IMR-90 (cell line): ENCODE measurements at regions not wholly inside any gene's neighbourhood (a gene's known extent, or its start where the extent isn't known, plus 50 kb on each side); places are given as distances from the start of the nearest gene placed in this dataset.
A peak's percentile ranks its signal among the peaks of the same experiment; 100 is the strongest.

Source experiments
- ATAC-seq: fragments of 200-7000 bp; cut with Tn5 transposase; 2 replicates; pipeline ENCODE4 v1.9.1; 2020; ENCODE audit warnings: low read depth, mild to moderate bottlenecking, moderate library complexity
- BruUV-seq: library from RNA; stranded (reverse); fragments of 400-500 nt; replicated peaks from 2 replicates; lab custom pipeline; 2021; lab: Mats Ljungman, UMichigan
- CTCF ChIA-PET: fragments of 300-600 bp; formaldehyde crosslinking; extraction: SDS; loops from one replicate; lab custom pipeline; 2021; ENCODE audit warnings: antibody characterized with exemption; lab: Yijun Ruan, JAX
- POLR2A ChIA-PET: fragments of 300-600 bp; sonication (Branson Sonifier 250); formaldehyde crosslinking; loops from one replicate; lab custom pipeline; 2022; ENCODE audit warnings: antibody characterized with exemption; ENCODE audit not compliant: unreplicated experiment; lab: Charles Lee
- DNase-seq: peaks from one replicate; pipeline ENCODE4 v3.0.0; 2013
- H2AFZ ChIP-seq: replicated peaks from 2 replicates; pipeline ENCODE3; 2013; ENCODE audit warnings: low read length, mild to moderate bottlenecking; ENCODE audit not compliant: poor library complexity
- H2AK5ac ChIP-seq: 2 replicates; pipeline ENCODE4 v1.6.1; 2013; ENCODE audit warnings: low read depth, low read length, inconsistent platforms
- H2AK9ac ChIP-seq: replicated peaks from 2 replicates; pipeline ENCODE3; 2013; ENCODE audit warnings: mild to moderate bottlenecking, low read depth, low read length, moderate library complexity; ENCODE audit not compliant: poor library complexity
- H2BK120ac ChIP-seq: 2 replicates; pipeline ENCODE4 v1.6.1; 2013; ENCODE audit warnings: low read depth, low read length, inconsistent platforms
- H2BK15ac ChIP-seq: 3 replicates; pipeline ENCODE4 v1.6.1; 2013; ENCODE audit warnings: low read depth, low read length, inconsistent platforms
- H2BK20ac ChIP-seq: 2 replicates; pipeline ENCODE4 v1.6.1; 2013; ENCODE audit warnings: low read depth, mild to moderate bottlenecking, inconsistent platforms, low read length, moderate library complexity
- H2BK5ac ChIP-seq: 2 replicates; pipeline ENCODE4 v1.6.1; 2013; ENCODE audit warnings: mild to moderate bottlenecking, low read depth, low read length, inconsistent platforms; ENCODE audit not compliant: poor library complexity, severe bottlenecking
- H3K14ac ChIP-seq: replicated peaks from 2 replicates; pipeline ENCODE4 v1.6.1; 2013; ENCODE audit warnings: low read depth, low read length, inconsistent platforms
- H3K18ac ChIP-seq: 2 replicates; pipeline ENCODE4 v1.6.1; 2013; ENCODE audit warnings: low read depth, low read length, control low read depth
- H3K23ac ChIP-seq: 2 replicates; pipeline ENCODE4 v1.6.1; 2013; ENCODE audit warnings: low read depth, low read length, inconsistent platforms
- H3K27ac ChIP-seq: 2 replicates; pipeline ENCODE4 v1.5.1; 2013; ENCODE audit warnings: mild to moderate bottlenecking, control low read depth, low read length; ENCODE audit not compliant: insufficient read depth
- H3K27me3 ChIP-seq: 2 replicates; pipeline ENCODE4 v1.6.1; 2013; ENCODE audit warnings: low read length; ENCODE audit not compliant: control insufficient read depth, insufficient read depth
- H3K36me3 ChIP-seq: 2 replicates; pipeline ENCODE4 v1.6.1; 2013; ENCODE audit warnings: low read length, mixed read lengths; ENCODE audit not compliant: control insufficient read depth, insufficient read depth
- H3K4ac ChIP-seq: 2 replicates; pipeline ENCODE4 v1.6.1; 2013; ENCODE audit warnings: low read depth, low read length, inconsistent platforms
- H3K4me1 ChIP-seq: 2 replicates; pipeline ENCODE4 v1.6.1; 2013; ENCODE audit warnings: low read length, mixed read lengths; ENCODE audit not compliant: control insufficient read depth, insufficient read depth
- H3K4me2 ChIP-seq: 2 replicates; pipeline ENCODE4 v1.6.1; 2013; ENCODE audit warnings: low read depth, mild to moderate bottlenecking, control low read depth, low read length, moderate library complexity
- H3K4me3 ChIP-seq: 2 replicates; pipeline ENCODE4 v1.5.1; 2013; ENCODE audit warnings: low read depth, mild to moderate bottlenecking, control low read depth, low read length, moderate library complexity; ENCODE audit not compliant: insufficient read depth
- H3K56ac ChIP-seq: 2 replicates; pipeline ENCODE4 v1.6.1; 2013; ENCODE audit warnings: low read length, inconsistent platforms; ENCODE audit not compliant: insufficient read depth; ENCODE audit errors: extremely low read depth
- H3K79me1 ChIP-seq, 2 experiments: 2 replicates each; pipeline ENCODE4 v1.6.1; 2013; ENCODE audit warnings: low read length in 2 of 2, inconsistent platforms in 1 of 2, low read depth in 1 of 2
- H3K9ac ChIP-seq: 2 replicates; pipeline ENCODE4 v1.6.1; 2013; ENCODE audit warnings: low read depth, low read length, control low read depth
- H3K9me1 ChIP-seq: 2 replicates; pipeline ENCODE4 v1.6.1; 2013; ENCODE audit warnings: low read length, inconsistent platforms; ENCODE audit not compliant: insufficient read depth
- H3K9me3 ChIP-seq: 2 replicates; pipeline ENCODE4 v1.6.1; 2013; ENCODE audit warnings: low read length; ENCODE audit not compliant: control insufficient read depth, insufficient read depth
- H4K20me1 ChIP-seq: 2 replicates; pipeline ENCODE4 v1.6.1; 2013; ENCODE audit warnings: low read length, inconsistent platforms; ENCODE audit not compliant: insufficient read depth
- H4K5ac ChIP-seq: 2 replicates; pipeline ENCODE4 v1.6.1; 2013; ENCODE audit warnings: mild to moderate bottlenecking, low read depth, low read length, control low read depth
- H4K8ac ChIP-seq, 2 experiments: 2 replicates each; pipeline ENCODE4 v1.6.1; 2013; ENCODE audit warnings: low read depth in 2 of 2, low read length in 2 of 2, control low read depth in 1 of 2, inconsistent platforms in 1 of 2
- H4K91ac ChIP-seq: 2 replicates; pipeline ENCODE4 v1.6.1; 2013; ENCODE audit warnings: low read depth, low read length, inconsistent platforms; ENCODE audit not compliant: insufficient read depth
- BHLHE40 ChIP-seq: fragments of 150-350 bp; IDR thresholded peaks from 2 replicates; pipeline ENCODE4 v1.6.1; 2016; ENCODE audit warnings: mild to moderate bottlenecking, low read depth, low read length
- CEBPB ChIP-seq: IDR thresholded peaks from 2 replicates; pipeline ENCODE4 v1.6.1; 2012; ENCODE audit warnings: low read depth, low read length, improper control_type of control experiment
- CHD1 ChIP-seq: IDR thresholded peaks from 2 replicates; pipeline ENCODE4 v1.6.1; 2012; ENCODE audit warnings: low read depth, low read length, improper control_type of control experiment
- FOS ChIP-seq: fragments of 150-350 bp; IDR thresholded peaks from 2 replicates; pipeline ENCODE4 v1.6.1; 2016; ENCODE audit warnings: low read depth, low read length
- MAFK ChIP-seq: IDR thresholded peaks from 2 replicates; pipeline ENCODE4 v1.6.1; 2012; ENCODE audit warnings: low read depth, low read length, improper control_type of control experiment
- MAZ ChIP-seq: IDR thresholded peaks from 2 replicates; pipeline ENCODE4 v1.6.1; 2012; ENCODE audit warnings: low read depth, mild to moderate bottlenecking, low read length, improper control_type of control experiment, moderate library complexity, borderline replicate concordance
- MXI1 ChIP-seq: IDR thresholded peaks from 2 replicates; pipeline ENCODE4 v1.6.1; 2012; ENCODE audit warnings: low read depth, mild to moderate bottlenecking, low read length, moderate library complexity, borderline replicate concordance
- NFE2L2 ChIP-seq: fragments of 150-350 bp; IDR thresholded peaks from 2 replicates; pipeline ENCODE4 v1.6.1; 2016; ENCODE audit warnings: low read depth, mild to moderate bottlenecking, low read length
- POLR2A ChIP-seq: IDR thresholded peaks from 2 replicates; pipeline ENCODE4 v1.6.1; 2012; ENCODE audit warnings: mild to moderate bottlenecking, low read depth, low read length
- RAD21 ChIP-seq: IDR thresholded peaks from 2 replicates; pipeline ENCODE4 v1.6.1; 2012; ENCODE audit warnings: low read length, improper control_type of control experiment
- RCOR1 ChIP-seq: IDR thresholded peaks from 2 replicates; pipeline ENCODE4 v1.6.1; 2012; ENCODE audit warnings: mild to moderate bottlenecking, low read length, improper control_type of control experiment; ENCODE audit not compliant: insufficient replicate concordance
- RFX5 ChIP-seq: IDR thresholded peaks from 2 replicates; pipeline ENCODE4 v1.8.0; 2012; ENCODE audit warnings: low read depth, mild to moderate bottlenecking, low read length, moderate library complexity
- SMC3 ChIP-seq: fragments of 150-350 bp; IDR thresholded peaks from 2 replicates; pipeline ENCODE4 v1.6.1; 2016; ENCODE audit warnings: low read depth, mild to moderate bottlenecking, antibody characterized with exemption, low read length, moderate library complexity
- USF2 ChIP-seq: fragments of 150-350 bp; IDR thresholded peaks from 2 replicates; pipeline ENCODE4 v1.6.1; 2017; ENCODE audit warnings: mild to moderate bottlenecking, antibody characterized with exemption, low read length, low read depth
- WGBS, 2 experiments: methylation state at CpG; one replicate each; pipeline versions ENCODE4 v1.1.5 to v1.1.7; 2013; ENCODE audit warnings: missing lambda C conversion rate in 2 of 2; ENCODE audit not compliant: insufficient read length in 1 of 2; ENCODE audit errors: extremely low coverage in 2 of 2; 5-methylcytosine and 5-hydroxymethylcytosine counted together
- dilution Hi-C: fragments of 300-500 bp; cut with HindIII; formaldehyde crosslinking; loops from one replicate; pipeline ENCODE4 v1.14.3; 2018; ENCODE audit warnings: low sequenced_read_pairs; ENCODE audit not compliant: unreplicated experiment
- in situ Hi-C: fragments of 300-500 bp; cut with MboI; formaldehyde crosslinking; loops from 3 replicates; pipeline ENCODE4 v1.14.3; 2019; ENCODE audit warnings: low sequenced_read_pairs, inconsistent platforms, mixed read lengths
- intact Hi-C: fragments of 100-400 bp; cut with micrococcal nuclease; formaldehyde crosslinking; loops from 2 replicates; pipeline ENCODE4 v1.10.0; 2022
- TF ChIP-seq, protein P1 (sequence below): conservative IDR thresholded peaks from 2 replicates; pipeline ENCODE4 v1.5.1; 2012; ENCODE audit warnings: mild to moderate bottlenecking, low read depth, low read length, improper control_type of control experiment
- TF ChIP-seq, protein P2 (sequence below): fragments of 150-350 bp; IDR thresholded peaks from 2 replicates; pipeline ENCODE4 v1.6.1; 2016; ENCODE audit warnings: low read depth, mild to moderate bottlenecking, low read length, moderate library complexity, borderline replicate concordance

DNA sequence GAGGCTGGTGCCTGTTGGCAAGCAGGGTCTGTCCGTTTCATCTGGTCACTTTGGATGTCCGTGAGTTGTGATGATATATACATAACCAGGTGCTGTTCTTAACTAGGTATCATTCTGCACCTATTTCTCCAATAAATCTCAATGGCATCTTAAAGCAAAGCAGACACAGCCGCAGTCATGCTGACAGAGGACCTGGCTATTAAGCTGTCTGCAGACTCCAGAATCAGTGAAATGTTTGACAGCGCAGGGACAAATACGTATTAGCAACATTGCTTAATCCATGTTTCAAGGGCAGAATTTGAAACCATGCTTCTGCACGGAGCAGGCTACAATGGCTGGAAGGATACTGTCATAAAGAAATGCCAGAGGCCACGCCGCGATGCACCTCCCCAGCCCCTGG is 414.6 kb downstream of the ZNF516 start:
- H3K56ac ChIP-seq: no peak overlapping the region
- no peak overlapping the region for H4K8ac ChIP-seq
- no peak for TF ChIP-seq MAFK
- no peak for TF ChIP-seq USF2
- TF ChIP-seq MXI1: no peak
- no peak for TF ChIP-seq RCOR1
- no peak for TF ChIP-seq POLR2A
- no peak for TF ChIP-seq MAZ
- TF ChIP-seq RAD21: no peak
- no peak for TF ChIP-seq BHLHE40
- TF ChIP-seq FOS: no peak
- no peak for TF ChIP-seq SMC3
- TF ChIP-seq, protein P1, sequence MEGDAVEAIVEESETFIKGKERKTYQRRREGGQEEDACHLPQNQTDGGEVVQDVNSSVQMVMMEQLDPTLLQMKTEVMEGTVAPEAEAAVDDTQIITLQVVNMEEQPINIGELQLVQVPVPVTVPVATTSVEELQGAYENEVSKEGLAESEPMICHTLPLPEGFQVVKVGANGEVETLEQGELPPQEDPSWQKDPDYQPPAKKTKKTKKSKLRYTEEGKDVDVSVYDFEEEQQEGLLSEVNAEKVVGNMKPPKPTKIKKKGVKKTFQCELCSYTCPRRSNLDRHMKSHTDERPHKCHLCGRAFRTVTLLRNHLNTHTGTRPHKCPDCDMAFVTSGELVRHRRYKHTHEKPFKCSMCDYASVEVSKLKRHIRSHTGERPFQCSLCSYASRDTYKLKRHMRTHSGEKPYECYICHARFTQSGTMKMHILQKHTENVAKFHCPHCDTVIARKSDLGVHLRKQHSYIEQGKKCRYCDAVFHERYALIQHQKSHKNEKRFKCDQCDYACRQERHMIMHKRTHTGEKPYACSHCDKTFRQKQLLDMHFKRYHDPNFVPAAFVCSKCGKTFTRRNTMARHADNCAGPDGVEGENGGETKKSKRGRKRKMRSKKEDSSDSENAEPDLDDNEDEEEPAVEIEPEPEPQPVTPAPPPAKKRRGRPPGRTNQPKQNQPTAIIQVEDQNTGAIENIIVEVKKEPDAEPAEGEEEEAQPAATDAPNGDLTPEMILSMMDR: no peak
- no peak for TF ChIP-seq CEBPB
- TF ChIP-seq NFE2L2: no peak
- TF ChIP-seq CHD1: no peak
- TF ChIP-seq, protein P2, sequence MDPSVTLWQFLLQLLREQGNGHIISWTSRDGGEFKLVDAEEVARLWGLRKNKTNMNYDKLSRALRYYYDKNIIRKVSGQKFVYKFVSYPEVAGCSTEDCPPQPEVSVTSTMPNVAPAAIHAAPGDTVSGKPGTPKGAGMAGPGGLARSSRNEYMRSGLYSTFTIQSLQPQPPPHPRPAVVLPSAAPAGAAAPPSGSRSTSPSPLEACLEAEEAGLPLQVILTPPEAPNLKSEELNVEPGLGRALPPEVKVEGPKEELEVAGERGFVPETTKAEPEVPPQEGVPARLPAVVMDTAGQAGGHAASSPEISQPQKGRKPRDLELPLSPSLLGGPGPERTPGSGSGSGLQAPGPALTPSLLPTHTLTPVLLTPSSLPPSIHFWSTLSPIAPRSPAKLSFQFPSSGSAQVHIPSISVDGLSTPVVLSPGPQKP: no peak
- no peak for TF ChIP-seq RFX5
- no peak overlapping the region for H4K91ac ChIP-seq
- in situ Hi-C loops: no loop called here
- no peak overlapping the region for H3K18ac ChIP-seq
- no peak overlapping the region for H3K4me3 ChIP-seq
- no peak overlapping the region for H2AK9ac ChIP-seq
- ATAC-seq (no peak), DNase-seq (no peak)
- dilution Hi-C loops: no loop called here
- no peak overlapping the region for H2AK5ac ChIP-seq
- H3K4me1 ChIP-seq: no peaks in the 10 kb centered on the region
- no peak overlapping the region for H3K9ac ChIP-seq
- BruUV-seq: no TSS peak
- no peak overlapping the region for H2BK5ac ChIP-seq
- H3K27ac ChIP-seq: no peak overlapping the region
- WGBS, 2 experiments: 70% methylated on average over 4 of the region's 9 CpGs; no CpG with 5 or more reads in 1 of the 2 experiments
- intact Hi-C loops: no loop called here
- H3K9me1 ChIP-seq: no peaks in the 10 kb centered on the region
- H3K14ac ChIP-seq: no peak overlapping the region
- no peak overlapping the region for H2BK120ac ChIP-seq
- no peak overlapping the region for H2BK20ac ChIP-seq
- no peak overlapping the region for H3K23ac ChIP-seq
- ChIA-PET POLR2A (no interaction called here), CTCF (no interaction called here)
- no peak overlapping the region for H2BK15ac ChIP-seq
- H3K9me3 ChIP-seq: peaks cover 27% of the 10 kb centered on the region
- no peak overlapping the region for H4K5ac ChIP-seq
- no peaks in the 10 kb centered on the region for H4K20me1 ChIP-seq
- no peaks in the 10 kb centered on the region for H3K36me3 ChIP-seq
- H3K4me2 ChIP-seq: no peak overlapping the region
- no peaks in the 10 kb centered on the region for H3K27me3 ChIP-seq
- no peaks in the 10 kb centered on the region for H3K79me1 ChIP-seq
- H2AFZ ChIP-seq: peak overlapping the region; percentile 23
- no peak overlapping the region for H3K4ac ChIP-seq
